ENCODE measurements at regions not wholly inside any gene's neighbourhood (a gene's known extent, or its start where the extent isn't known, plus 50 kb on each side); places are given as distances from the start of the nearest gene placed in this dataset.

- no peak for DNase-seq (ENCODE audit: low read depth, low spot score)
Measured at GRCh38 chr5:124463851-124464250, 282.6 kb downstream of the ZNF608 start.

More at GRCh38 chr5:124463851-124464250, 282.6 kb downstream of the ZNF608 start:
- Histone ChIP-seq H3K9me3 (replicated peaks; ENCODE audit: control insufficient read depth, insufficient read depth, low read length) (no peaks in the 10 kb centered on the region), H3K79me2 (ENCODE audit: control insufficient read depth, insufficient read depth, low read length) (no peaks in the 10 kb centered on the region), H3K36me3 (ENCODE audit: control insufficient read depth in 2 of 2, extremely low read depth in 1 of 2, insufficient read depth in 2 of 2, low read length in 2 of 2) (no peaks in the 10 kb centered on the region), H2AFZ (ENCODE audit: low read depth, low read length) (no peak overlapping the region), H3K9me1 (replicated peaks; ENCODE audit: control insufficient read depth, extremely low read depth, insufficient read depth, low read length) (no peaks in the 10 kb centered on the region), H3K27ac (ENCODE audit: insufficient read depth, low read depth, low read length) (no peak overlapping the region), H4K20me1 (replicated peaks; ENCODE audit: control insufficient read depth, extremely low read depth, insufficient read depth, low read length) (no peaks in the 10 kb centered on the region), H3K27me3 (ENCODE audit: control insufficient read depth in 2 of 2, insufficient read depth in 2 of 2, low read length in 2 of 2) (peaks cover 0 to 2% of the 10 kb centered on the region in 2 experiments), H3K9ac (replicated peaks; ENCODE audit: extremely low read depth, insufficient read depth, low read length) (no peak overlapping the region), H3K4me2 (ENCODE audit: insufficient read depth, low read length) (no peak overlapping the region), H3K4me1 (ENCODE audit: control insufficient read depth, extremely low read depth, insufficient read depth, low read length) (no peaks in the 10 kb centered on the region), H3K4me3 (replicated peaks in 1 of 3; ENCODE audit: insufficient read depth in 1 of 3, low read depth in 1 of 3, low read length in 3 of 3) (no peak overlapping the region)
- CTCF ChIA-PET = interaction anchor here (0.7 to 2.1 kb wide), 2 partner anchors 8 to 15 kb away, joined by 3 to 4 read pairs; no protein-coding TSS in a partner anchor
- POLR2A ChIA-PET = no interaction called here
- TF ChIP-seq JUN (IDR thresholded peaks at IDR 0.05; ENCODE audit: borderline replicate concordance, insufficient read depth, insufficient read length, low read depth) = no peak
- no peak for TF ChIP-seq CTCF (IDR thresholded peaks at IDR 0.05; ENCODE audit: extremely low read depth in 1 of 2, insufficient read depth in 1 of 2, low read depth in 1 of 2, low read length in 2 of 2)
- TF ChIP-seq FOS (IDR thresholded peaks at IDR 0.05; ENCODE audit: borderline replicate concordance, insufficient read depth, low read length) = no peak
- no peak for TF ChIP-seq MYC (IDR thresholded peaks at IDR 0.05; ENCODE audit: low read depth, low read length)
- no peak for TF ChIP-seq POLR2AphosphoS5 (IDR thresholded peaks at IDR 0.05; ENCODE audit: insufficient read depth, low read depth, low read length)
- no peak for TF ChIP-seq GATA2 (IDR thresholded peaks at IDR 0.05; ENCODE audit: insufficient read depth, insufficient read length, low read depth, low read length)
- TF ChIP-seq EZH2 (IDR thresholded peaks at IDR 0.05; ENCODE audit: borderline replicate concordance, low read depth, low read length, severe bottlenecking) = no peak
- no peak for TF ChIP-seq POLR2A (IDR thresholded peaks at IDR 0.05; ENCODE audit: low read depth, low read length)
- dilution Hi-C loops (cut with MboI; ENCODE audit: extremely low pct_ligation_motif_present, low sequenced_read_pairs) (no loop called here), intact Hi-C loops (cut with micrococcal nuclease) (no loop called here)
- no TSS peak for BruUV-seq (replicated peaks)
- FAIRE-seq = no peak

All from endothelial cell of umbilical vein (primary cell).